Right atrium auricular region (tissue), 2 donors: ENCODE measurements at regions not wholly inside any gene's neighbourhood (a gene's known extent, or its start where the extent isn't known, plus 50 kb on each side); places are given as distances from the start of the nearest gene placed in this dataset.

Experiments used
- DNase-seq: peaks from one replicate; pipeline ENCODE4 v3.0.0-alpha.2; 2019; ENCODE audit warnings: low spot score
- H3K27ac ChIP-seq, 2 donors: fragments of 200-600 bp; sonication (generic); 1 replicate in 1 of 2; 2 replicates in 1 of 2; pipeline ENCODE4 v1.5.1; 2016 to 2019
- H3K27me3 ChIP-seq, 2 donors: fragments of 200-600 bp; sonication (generic); one replicate each; pipeline versions ENCODE4 v1.5.1 to v1.6.0; 2017 to 2019
- H3K36me3 ChIP-seq: fragments of 200-600 bp; sonication (generic); one replicate; pipeline ENCODE4 v1.5.1; 2016
- H3K4me1 ChIP-seq, 2 donors: fragments of 200-600 bp; sonication (generic); one replicate each; pipeline versions ENCODE4 v1.5.1 to v1.6.0; 2017 to 2019
- H3K4me3 ChIP-seq, 2 donors: fragments of 200-600 bp; sonication (generic); 1 replicate in 1 of 2; 2 replicates in 1 of 2; pipeline ENCODE4 v1.5.1; 2017 to 2019; ENCODE audit warnings: mild to moderate bottlenecking in 1 of 2, moderate library complexity in 1 of 2
- H3K9me3 ChIP-seq, 2 donors: fragments of 200-600 bp; sonication (generic); one replicate each; pipeline ENCODE4 v1.5.1; 2019
- CTCF ChIP-seq, 2 donors: fragments of 200-600 bp; sonication (generic); IDR thresholded peaks; one replicate each; pipeline ENCODE4 v1.5.1; 2019; ENCODE audit warnings: antibody characterized with exemption in 2 of 2

DNA sequence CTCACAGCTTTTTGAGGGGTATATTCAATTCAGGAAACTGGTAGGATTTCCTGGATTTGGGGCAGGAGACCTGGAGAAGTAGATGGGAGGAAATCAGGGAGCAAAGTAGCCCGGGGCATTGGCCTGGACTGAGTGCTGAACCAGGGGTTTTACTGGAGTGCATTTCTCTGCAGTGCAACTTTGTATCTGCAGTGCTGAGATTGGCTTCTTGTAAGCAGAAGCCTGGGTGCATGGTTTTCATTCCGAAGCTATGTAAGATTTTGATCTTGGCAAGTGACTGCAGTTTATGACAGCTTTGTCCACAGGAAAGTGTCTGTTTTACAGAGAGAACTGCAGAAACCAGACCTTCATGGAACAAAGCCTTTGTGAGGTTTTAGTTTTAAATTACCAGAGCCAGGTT, 158.3 kb downstream of the SPCS3 start:
- H3K27ac ChIP-seq, result no peak overlapping the region

GRCh38 chr4:176479767-176480166, 160.0 kb downstream of the SPCS3 start:
- Histone ChIP-seq H3K4me3 (no peak overlapping the region), H3K4me1 (no peaks in the 10 kb centered on the region), H3K27me3 (no peaks in the 10 kb centered on the region), H3K36me3 (no peaks in the 10 kb centered on the region), H3K27ac (no peak overlapping the region), H3K9me3 (no peaks in the 10 kb centered on the region)
- no peak for TF ChIP-seq CTCF (IDR thresholded peaks at IDR 0.05)
- no peak for DNase-seq

More for the DNA sequence above, 158.3 kb downstream of the SPCS3 start:
- no peak for DNase-seq
- Histone ChIP-seq H3K36me3 (no peaks in the 10 kb centered on the region), H3K9me3 (no peaks in the 10 kb centered on the region), H3K27me3 (no peaks in the 10 kb centered on the region), H3K4me3 (no peak overlapping the region), H3K4me1 (no peaks in the 10 kb centered on the region)
- no peak for TF ChIP-seq CTCF (IDR thresholded peaks at IDR 0.05)

DNA sequence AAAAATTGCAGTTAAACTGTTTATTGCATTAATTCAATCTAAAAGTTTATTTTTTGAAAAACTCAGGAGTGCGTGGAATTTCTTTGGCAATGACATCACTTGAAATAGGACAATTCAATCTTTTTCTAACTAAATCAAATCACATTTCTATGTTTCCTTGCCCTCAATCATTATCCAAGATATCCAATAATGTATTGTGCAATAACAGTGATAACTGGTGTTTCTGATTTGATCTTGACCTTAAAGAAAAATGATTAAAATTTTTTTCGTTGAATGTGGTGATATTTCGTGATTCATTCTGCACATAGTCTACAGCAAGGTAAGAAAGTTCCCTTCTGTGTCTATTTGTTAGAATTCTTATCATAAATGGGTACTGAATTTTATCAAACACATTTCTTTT, 163.2 kb downstream of the SPCS3 start:
- H3K27ac ChIP-seq, result no peak overlapping the region
- no peaks in the 10 kb centered on the region for H3K27me3 ChIP-seq
- H3K36me3 ChIP-seq, result no peaks in the 10 kb centered on the region
- TF ChIP-seq CTCF (IDR thresholded peaks at IDR 0.05), result no peak
- H3K9me3 ChIP-seq, result no peaks in the 10 kb centered on the region
- H3K4me3 ChIP-seq, result no peak overlapping the region
- no peaks in the 10 kb centered on the region for H3K4me1 ChIP-seq
- no peak for DNase-seq

DNA sequence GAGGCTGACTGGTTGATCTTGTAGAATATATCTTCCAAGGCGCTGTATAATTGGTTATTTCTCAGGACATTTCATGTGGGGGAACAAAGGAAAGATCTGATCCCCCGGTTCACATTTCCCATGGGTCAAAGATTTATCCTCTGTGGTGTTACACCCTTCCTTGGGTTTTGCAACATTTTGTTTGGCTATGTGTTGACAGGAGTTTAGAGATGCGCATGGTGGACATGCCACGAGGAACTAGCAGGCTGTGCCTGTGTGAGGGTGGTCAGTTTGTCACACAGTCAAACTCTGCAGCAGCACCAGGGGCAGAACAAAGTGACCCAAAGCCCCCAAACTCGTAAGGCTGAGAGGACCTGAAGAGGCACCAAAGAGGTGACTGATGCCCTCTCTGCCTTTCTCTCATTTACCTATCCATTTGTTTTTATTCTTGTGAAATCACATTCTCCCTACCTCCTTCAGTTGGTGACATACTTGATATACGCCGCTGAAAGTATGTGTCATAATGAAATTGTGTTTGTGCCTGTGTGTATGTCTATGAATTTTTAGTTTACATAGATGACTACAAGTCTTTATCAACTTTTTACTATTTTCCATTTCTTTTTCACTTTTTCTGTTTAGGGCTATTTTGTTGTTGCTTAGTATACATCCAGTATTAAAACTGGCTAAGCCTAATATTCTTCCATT, 164.7 kb downstream of the SPCS3 start:
- no peak for TF ChIP-seq CTCF (IDR thresholded peaks at IDR 0.05)
- no peak for DNase-seq
- Histone ChIP-seq H3K27me3 (no peaks in the 10 kb centered on the region), H3K4me3 (no peak overlapping the region), H3K27ac (no peak overlapping the region), H3K9me3 (no peaks in the 10 kb centered on the region), H3K4me1 (no peaks in the 10 kb centered on the region), H3K36me3 (no peaks in the 10 kb centered on the region)

DNA sequence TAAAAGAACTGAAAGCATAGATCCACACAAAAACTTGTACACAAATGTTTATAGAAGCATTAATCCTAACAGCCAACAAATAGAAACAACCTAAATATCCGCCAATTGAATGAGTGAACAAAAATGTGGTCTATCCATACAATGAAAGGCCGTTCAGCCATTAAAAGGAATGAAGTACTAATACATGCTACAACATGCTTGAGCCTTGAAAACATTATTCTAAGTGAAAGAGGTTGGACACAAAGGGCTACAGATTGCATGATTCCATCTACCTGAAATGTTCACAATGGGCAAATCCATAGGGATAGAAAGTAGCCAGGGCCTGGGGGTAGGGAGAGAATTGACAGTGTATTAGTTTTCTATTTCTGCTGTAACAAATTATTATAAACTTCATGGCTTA, 169.2 kb downstream of the SPCS3 start:
- H3K4me1 ChIP-seq, result no peaks in the 10 kb centered on the region
- no peak overlapping the region for H3K4me3 ChIP-seq
- no peak for DNase-seq
- no peaks in the 10 kb centered on the region for H3K27me3 ChIP-seq
- H3K27ac ChIP-seq, result no peak overlapping the region
- H3K36me3 ChIP-seq, result no peaks in the 10 kb centered on the region
- H3K9me3 ChIP-seq, result no peaks in the 10 kb centered on the region
- TF ChIP-seq CTCF (IDR thresholded peaks at IDR 0.05), result no peak
